Medulla oblongata (tissue), 1 donor: ENCODE measurements at regions not wholly inside any gene's neighbourhood (a gene's known extent, or its start where the extent isn't known, plus 50 kb on each side); places are given as distances from the start of the nearest gene placed in this dataset.
"Not testable (repeated sequence)": the region's sequence is repeated elsewhere in the genome, so short reads cannot be mapped to it uniquely, and the experiment has no call there.

Experiments
- DNase-seq: peaks from one replicate; pipeline ENCODE4 v3.0.0-alpha.2; 2015; ENCODE audit errors: extremely low spot score

DNA sequence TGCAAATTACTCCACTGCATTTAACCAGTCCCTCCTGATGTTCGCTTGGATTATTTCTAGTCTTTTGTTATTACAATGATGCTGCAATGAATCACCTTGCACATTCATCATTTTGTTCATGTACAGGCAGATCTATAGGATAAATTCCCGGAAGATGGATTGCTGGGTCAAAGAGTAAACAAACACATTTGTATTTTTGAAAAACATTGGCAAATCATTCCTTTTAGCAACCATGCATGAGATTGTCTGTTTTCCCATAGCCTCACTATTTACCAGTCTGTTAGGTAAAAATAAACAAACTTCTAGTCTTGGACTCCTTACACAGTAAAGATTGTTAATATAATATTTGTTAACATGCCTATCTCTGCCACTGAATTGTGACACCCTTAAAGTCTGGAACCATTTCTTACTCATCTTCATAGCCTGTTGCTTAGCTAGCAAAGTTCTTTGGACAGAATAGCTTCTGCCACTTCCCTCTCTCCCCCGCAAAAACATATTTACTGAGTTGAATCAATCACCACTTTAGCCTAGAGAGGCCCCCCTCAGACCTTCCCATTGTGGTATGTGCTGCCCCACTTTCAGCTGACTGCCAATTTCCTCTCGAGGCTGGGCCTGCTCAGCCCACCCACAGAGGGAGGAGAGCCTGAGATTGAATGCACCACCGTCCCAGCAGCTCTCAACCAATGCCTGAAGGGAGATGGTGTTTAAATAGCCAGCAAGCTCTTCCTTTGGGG, 108.4 kb upstream of the ATXN3L start:
- DNase-seq: no peak

DNA sequence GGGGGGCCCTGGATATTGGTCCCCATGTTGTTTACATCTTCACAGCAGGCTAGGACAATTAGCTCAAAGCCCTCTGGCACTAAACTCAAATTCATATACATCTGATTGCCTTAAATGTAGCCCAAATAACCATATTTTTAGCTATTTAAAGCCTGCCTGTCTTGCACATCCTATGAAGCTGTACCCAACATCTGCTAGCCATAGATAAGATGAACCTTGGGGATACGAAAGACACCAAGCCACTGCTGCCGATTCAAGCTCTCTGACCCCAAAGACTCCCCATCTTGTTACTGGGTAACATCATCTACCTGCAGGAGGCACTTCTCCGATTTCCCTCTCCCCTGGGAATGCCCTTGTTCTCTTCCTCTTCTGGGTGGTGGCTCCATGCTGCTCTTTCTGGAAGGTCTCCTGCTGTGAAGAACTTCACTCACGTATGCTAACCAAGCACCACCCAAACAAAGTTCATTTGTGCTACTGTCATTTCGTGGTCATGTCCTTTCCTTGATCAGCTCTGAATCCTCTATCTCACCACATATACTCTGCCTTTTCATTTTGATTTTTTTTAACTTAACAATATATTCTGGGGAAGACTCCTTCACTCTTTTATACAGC, 107.7 kb upstream of the ATXN3L start:
- DNase-seq: no peak

DNA sequence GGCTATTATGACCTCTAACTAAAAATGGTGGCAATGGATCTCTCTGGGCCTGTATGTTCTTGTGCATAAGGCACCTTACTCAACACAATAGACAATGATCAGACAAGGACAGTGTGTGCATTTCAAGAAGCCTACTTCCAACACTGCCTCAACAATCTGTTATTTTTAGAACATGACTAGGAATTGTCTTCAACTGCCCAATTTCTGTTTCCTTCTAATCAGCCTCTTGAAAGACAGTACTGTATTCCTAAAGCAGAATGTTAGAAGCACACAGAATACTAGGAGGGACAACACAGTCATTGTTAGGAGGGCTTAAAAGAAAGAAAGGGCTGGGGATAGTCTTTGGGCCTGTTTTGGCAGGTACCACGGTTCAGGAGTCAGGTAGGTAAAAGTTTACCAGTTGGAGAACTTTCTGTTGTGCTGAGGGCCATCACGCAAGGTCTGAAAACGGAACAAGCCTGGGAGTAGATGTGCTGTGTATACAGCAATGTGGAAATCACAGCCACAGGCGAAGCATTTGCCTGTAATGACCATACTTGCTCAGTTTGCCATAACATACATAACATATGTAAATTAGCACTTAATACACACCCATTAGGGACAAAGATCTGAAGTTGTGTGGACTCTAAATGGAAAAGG, 100.8 kb upstream of the ATXN3L start:
- DNase-seq: peak; percentile 27

DNA sequence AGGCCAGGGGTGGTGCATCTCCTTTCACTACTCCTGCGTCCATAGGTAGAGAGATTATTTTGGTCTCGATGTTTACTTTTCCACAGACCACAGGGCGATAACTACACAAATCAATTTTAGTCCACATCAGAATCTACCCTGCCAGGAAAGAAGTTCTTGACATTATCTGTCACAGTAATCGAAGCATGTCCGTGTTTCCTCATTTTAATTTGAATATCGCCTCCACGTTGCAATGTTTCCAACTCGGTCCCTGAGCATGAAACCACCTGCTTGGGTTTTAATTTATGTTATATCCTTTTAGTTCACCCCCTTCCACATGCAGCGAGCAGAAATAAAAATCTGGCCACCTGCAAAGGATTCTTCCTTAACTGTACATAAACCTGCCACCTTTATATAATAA, 100.1 kb upstream of the ATXN3L start:
- DNase-seq: no peak

DNA sequence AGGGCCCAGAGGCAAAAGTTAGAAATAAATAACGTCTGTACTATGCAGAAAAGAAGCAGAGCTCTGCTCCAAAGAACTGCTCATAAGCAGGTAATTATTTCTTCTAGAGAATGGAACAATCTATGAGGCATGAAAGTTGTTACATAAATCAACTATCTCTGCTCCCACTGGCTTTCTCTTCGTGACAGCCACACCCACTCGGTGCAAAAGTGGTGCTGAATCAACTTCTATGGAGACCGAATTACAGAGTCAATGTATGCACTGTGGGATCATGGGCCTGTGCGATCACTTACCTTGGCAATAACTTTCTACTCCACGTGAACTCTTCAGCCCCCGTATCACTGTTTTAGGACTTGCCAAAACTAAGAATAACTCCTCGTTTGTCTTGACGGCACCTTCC, 99.4 kb upstream of the ATXN3L start:
- DNase-seq: no peak

DNA sequence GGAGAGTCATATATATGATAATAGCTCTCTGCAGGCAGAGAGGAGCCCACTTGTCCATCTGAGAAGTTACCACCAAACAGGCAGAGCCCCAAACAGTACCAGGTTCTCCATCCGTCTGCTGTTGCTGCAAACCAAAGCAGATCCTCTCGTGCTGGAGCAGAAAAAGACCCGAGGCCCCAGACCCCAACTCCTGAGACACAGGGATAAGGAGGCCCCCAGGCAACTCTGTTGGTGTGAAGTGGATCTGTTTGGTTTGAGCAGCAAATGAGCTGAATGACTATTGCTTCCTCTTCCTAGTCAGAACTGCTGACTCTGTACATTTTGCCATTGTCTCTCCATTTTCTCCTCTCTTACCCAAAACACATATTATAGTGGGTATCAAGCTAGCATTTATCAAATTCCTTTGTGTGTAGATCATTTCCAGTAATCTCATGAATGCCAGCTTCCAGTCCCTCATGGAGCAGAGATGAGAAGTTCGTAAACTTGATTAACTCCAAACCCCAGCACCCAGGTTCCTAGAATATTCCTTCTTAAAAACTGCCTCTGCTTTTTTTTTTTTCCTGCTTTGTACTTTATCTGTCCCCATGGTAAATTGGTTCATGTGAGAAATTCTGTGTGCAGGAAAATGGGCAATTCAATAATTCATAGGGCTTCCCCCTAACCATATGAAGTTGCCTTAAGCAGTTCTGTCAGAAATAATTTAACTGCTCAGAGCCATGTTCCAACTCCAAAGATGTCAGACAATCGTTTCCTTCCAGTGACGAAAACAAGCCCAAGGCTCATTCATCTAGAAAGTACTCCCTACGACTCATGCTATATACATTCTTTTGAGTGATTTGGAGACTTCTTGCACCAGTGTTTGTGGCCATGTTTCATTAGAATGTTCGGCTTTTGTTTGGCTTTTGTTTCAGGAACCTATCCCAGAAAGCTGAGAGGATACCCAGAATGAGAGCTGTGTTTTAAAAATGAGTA, 98.6 kb upstream of the ATXN3L start:
- DNase-seq: no peak

DNA sequence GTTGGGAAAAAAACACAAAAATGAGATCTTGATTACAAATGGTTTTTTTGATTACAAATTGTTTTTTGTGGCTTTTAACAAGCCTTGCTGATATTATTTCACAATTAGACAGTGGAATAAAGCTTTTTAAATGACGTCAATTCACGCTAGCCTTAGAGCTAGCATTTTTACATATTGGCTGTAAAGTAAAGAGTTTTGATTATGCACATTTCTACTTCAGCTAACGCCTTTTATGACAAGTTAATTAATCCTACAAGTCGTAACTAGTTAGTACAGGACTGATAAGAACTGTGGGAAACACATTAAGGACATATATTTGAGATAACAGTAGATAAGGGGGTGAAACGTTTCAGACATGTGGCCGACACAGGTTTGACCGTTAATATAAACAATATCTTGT, 95.7 kb upstream of the ATXN3L start:
- no peak for DNase-seq

DNA sequence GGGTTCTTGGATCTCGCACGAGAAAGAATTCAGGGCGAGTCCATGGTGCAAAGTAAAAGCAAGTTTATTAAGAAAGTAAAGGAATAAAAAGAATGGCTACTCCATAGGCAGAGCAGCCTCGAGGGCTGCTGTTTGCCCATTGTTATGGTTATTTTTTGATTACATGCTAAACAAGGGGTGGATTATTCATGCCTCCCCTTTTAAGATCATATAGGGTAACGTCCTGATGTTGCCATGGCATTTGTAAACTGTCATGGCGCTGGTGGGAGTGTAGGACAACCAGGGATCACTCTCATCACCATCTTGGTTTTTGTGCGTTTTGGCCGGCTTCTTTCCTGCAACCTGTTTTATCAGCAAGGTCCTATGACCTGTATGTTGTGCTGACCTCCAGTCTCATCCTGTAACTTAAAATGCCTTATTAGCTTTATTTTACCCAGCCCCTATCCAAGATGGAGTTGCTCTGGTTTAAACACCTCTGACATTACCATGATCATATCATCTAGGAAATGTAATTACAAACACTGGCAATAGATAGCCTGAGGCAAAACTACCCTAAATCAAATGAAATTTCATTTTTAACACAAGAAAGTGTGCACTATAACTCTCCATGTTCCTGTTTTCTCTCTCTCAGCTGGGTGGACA, 94.3 kb upstream of the ATXN3L start:
- DNase-seq: no peak

DNA sequence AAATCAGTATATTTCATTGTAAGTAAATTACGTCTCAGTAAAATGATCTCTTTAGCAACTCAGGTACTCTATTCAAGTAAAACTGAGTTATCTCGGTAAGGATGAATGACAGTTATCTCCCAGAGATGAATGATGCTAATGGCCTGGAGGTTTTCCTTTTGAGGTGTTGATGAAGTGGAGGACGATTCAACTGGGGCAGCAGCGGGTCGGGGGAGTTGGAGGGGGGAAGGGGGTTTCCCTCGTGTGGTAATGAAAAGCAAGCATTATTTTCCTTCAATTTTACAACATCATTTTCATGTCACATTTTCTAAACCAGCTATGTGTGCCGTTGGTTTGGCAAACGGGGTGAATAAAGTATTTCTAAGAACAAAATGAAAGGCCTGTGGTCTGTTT, 92.4 kb upstream of the ATXN3L start:
- no peak for DNase-seq

DNA sequence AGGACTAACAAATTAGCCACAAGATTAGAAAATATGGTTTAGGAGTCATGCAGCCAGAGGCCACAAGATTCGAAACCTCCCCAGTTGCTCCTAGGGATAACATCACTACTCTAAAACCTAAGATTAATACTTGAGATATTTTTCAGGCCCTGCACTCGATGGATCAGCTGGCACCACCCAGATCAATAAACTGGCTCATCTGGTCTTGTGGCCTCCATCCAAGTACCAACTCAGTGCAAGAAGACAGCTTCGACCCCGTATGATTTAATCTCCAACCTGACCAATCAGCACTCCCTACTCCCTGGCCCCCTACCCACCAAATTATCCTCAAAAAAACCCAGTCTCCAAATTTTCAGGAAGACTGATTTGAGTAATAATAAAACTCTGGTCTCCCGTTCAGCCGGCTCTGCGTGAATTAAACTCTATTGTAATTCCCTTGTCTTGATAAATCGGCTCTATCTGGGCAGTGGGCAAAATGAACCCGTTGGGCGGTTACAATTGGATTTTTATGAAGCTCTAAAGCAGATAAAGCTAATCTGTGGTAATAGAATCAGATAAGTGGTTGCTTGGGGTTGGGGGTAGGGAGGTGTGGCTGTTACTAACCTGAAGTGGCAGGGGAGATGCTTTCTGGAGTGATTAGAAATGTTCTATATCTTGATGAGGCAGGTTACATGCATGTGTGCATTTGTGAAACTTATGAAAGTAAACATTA, 91.8 kb upstream of the ATXN3L start:
- no peak for DNase-seq

DNA sequence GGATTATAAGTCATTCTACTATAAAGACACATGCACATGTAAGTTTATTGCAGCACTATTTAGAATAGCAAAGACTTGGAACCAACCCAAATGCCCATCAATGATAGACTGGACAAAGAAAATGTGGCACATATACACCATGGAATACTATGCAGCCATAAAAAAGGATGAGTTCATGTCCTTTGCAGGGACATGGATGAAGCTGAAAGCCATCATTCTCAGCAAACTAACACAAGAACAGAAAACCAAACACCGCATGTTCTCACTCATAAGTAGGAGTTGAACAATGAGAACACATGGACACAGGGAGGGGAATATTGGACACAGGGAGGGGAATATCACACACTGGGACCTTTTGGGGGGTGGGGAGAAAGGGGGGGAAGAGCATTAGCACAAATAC, 88.7 kb upstream of the ATXN3L start:
- DNase-seq: not testable (repeated sequence)

DNA sequence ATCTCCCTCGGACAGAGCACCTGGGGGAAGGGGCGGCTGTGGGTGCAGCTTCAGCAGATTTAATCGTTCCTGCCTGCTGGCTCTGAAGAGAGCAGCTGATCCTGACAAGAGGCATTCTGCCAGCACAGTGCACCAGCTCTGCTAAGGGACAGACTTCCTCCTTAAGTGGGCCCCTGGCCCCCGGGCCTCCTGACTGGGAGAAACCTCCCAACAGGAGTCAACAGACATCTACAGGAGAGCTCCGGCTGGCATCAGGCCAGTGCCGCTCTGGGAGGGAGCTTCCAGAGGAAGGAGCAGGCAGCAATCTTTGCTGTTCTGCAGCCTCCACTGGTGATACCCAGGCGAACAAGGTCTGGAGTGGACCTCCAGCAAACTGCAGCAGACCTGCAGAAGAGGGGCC, 84.9 kb upstream of the ATXN3L start:
- not testable (repeated sequence) for DNase-seq

DNA sequence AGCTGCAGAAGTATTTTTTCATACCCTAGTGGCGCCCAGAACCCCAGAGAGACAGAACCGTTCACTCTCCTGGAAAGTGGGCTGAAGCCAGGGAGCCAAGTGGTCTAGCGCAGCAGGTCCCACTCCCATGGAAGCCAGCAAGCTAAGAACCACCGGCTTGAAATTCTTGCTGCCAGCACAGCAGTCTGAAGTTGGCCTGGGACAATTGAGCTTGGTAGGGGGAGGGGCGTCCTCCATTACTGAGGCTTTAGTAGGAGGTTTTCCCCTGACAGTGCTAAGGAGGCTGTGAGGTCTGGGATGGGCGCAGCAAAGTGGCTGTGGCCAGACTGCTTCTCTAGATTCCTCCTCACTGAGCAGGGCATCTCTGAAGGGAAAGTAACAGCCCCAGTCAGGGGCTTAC, 84.5 kb upstream of the ATXN3L start:
- DNase-seq: no peak

DNA sequence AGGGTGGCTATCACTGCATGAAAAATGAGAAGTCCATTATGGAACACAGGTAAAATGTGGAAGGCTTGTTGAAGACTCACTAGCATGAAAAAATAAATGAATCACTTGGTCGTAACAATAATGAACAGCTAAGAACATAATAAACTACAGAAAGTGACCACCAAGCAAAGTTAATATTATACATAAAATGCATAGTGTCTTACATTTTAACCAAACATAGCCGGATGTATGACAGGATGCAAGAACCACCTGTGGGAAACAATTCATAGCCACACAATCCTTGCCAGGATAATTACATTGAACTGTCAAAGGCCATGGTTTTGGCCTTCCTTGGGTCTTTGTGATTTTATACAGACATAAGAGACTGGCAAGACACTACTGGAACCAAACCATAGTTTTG, 81.9 kb upstream of the ATXN3L start:
- DNase-seq: no peak

DNA sequence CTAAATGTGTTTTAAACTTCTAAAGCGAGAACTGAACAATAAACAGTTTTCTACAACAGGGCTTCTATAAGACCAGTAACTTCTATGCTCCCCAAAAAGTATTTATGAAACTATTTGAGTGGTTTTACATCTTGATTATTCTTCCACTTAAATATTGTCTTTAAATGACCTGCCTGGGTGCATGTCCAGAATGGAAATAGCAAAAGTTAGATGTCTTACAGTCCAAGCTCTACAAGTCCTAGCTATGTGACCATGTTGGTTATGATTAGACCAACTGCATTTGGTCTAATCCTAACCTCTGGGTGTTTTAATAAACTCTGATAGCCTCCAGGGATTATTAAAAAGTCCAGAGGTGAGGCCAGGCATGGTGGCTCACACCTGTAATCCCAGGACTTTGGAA, 79.0 kb upstream of the ATXN3L start:
- DNase-seq: no peak

DNA sequence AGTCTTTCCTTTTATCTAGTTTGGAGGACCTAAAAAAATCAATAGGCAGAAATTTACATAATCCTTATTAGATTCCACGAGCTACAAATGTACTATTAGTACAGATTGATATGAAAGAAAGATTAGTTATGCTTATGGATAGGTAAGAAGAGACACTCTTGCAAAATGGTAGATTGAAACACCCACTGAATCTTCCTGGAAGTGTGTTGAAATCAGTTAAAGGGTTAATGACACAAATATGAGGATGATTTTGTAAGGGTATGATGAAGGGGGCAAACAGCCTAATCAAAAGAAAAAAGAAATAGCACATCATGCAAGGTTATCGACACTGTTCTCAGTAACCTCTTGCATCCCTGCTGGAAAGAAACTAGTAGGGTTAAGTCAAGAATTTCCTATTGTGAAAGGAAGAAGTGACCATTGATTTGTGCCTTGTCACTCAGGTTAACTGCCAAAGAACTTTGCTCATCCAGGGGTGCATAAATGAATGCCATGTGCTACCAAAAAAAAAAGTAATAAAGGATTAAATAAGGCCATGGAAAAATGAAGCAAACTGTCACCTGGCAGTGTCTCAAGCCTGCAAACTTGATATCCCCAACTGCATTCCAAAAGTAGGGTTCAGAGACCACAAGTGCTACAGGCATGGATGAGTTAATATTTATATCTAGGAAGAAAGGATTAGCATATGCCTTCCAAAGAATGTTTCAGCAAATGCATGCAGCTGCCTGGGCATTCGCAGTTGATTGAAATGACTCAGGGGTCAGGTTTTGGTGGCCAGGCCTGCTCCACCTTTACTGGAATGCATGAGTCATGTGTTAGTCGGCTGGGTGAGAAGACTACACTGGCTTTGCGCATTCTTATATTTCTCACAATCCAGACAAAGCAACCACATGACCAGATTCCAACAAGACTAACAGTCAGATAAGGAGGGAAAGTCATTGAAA, 78.3 kb upstream of the ATXN3L start:
- no peak for DNase-seq

DNA sequence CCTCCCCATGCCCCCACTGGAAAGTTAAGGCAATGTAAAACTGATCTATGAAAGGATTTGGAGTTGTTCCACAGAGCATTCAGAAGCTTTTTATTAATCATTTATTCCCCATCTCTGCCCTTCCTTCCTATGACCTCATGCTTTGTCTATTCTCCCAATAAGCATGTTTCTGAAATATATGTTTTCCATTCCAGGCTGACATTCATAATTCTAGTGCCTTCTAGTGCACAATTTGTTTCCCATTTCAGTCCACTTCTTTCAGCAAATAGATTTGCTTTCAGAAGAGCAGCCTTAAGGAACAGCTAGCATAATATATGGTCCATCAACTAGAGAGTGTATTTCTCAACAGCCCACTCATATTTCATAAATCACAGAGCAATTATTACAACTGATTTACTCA, 77.1 kb upstream of the ATXN3L start:
- DNase-seq: no peak

DNA sequence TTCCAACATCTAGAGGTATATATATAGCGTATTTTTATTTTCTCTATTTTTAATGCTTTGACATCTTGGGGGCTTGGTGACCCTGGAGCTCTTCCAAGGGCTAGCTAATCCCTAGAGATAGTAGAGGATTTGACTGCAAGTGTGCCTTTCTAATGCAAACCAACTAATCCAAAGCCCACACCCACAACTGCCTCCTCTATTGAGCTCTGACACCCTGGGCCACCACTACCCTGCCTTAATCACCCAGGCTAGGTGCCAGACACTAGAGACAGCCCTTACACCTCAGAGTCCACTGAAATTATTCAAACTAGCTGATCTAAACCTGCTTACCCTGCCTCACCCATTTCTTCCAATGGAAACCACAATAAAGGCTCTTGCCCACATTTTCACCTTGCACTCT, 69.6 kb upstream of the ATXN3L start:
- DNase-seq: no peak

DNA sequence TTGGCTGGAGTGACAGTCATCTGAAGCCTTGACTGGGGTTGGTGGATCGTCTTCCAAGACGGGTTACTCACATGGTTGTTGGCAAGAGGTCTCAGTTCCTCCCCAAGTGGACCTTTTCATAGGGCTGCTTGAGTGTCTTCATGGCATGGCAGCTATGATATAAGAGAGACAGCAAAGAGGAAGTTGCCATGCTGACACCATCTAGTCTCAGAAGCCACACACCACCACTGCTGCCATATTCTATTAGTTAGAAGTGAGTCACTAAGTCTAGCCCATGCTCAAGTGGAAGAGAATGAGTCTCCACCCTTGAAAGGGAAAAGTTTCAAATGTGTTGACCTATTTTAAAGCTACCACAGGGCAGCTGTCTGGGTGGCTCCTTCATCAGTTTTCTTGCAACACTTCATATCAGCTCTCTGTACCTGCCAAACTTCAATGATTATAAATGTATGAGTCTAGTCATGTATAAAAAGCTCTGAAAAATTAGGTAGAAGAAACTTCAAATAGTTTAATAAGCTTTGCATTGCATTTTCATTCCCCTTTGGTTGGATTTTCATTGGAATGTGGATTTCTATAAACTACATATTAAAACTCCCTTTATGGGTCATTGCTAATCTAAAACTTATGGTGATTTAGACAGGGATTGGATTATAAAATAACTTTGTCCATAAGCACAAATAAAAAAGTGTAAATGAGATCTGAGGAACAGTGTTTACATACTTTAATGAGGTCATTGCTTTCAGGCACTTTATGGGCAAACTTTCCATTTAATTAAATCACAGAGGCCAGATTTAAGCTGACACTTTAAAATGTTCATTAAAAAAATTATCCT, 68.0 kb upstream of the ATXN3L start:
- DNase-seq: no peak
